Activated CD8-positive, alpha-beta memory T cell treated with anti-CD3 and anti-CD28 coated beads for 4 hours (primary cell): ENCODE measurements at regions not wholly inside any gene's neighbourhood (a gene's known extent, or its start where the extent isn't known, plus 50 kb on each side); places are given as distances from the start of the nearest gene placed in this dataset.

Experiments
- DNase-seq, 2 donors: peaks; one replicate each; pipeline ENCODE4 v3.0.0-alpha.2; 2020; ENCODE audit warnings: low read depth in 2 of 2

DNA sequence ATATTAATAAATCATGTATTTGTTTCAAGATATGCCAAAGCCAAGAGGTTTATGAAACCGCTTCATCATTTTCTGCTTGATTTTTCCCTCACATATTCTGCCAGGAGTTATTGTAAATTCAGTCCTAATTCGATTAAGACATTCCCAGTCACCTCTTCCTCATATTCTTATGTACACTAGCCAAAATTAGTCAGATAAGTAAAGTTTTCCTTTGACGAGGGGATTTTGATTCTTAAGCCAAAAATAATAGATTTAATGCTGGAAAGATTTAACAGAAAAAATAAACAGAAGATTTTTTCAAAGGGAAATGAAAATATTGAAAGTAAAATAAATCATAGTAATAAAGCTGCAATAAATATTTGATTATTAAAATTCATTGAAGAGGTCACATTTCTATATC is 51.0 kb upstream of the VEGFC start:
- no peak for DNase-seq

DNA sequence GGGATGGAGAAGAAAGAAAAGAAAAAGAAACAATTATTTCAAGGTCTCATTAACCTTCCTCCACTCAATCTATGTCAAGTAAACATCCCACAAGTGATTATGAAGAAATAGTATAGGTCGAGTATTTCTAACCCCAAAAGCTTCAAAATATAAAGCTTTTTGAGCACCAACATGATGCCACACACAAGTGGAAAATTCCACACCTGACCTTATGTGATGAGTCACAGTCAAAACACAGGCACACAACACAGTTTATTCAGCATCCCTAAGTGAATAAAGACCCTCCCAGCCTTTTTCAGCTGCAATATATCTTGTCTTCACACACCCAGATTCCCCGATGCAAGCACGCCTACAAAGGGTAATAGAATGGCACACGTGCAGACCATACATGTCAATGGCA is 51.7 kb upstream of the VEGFC start:
- DNase-seq = no peak

DNA sequence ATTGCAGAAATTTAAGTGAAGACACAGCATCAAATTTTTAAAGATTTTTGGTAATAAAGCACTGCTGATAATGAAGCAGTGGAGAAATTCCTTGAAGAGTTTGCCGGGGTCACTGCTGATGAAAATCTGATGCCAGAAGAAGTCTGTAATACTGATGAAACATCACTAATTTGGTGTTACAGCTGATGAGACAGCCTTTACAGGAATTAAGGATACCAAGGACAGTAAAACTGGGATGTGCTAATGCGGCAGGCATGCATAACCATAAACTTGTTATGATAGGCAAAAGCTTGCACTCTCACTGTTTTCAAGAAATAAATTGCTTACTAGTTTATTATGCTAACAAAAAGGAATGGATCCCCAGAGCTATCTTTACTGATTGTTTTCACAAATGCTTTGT is 52.9 kb upstream of the VEGFC start:
- no peak for DNase-seq

DNA sequence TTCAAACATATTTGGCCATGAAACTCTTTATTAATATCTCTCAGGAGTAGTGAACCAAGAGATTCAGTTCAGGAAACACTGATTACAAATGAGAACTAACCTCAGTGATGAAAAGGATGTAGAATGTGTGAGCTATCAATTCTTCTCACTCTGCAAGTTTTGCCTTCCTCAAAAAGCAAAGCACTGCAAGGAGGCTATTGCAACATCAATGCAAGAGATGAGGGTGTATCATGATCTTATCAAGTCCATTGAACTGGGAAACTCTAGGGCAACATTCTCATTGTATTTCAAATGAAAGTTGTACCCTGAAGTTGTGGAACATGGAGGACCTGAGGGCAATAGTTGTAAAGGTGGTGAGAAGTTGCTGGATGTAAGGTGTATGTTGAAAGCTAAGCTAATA is 56.4 kb upstream of the VEGFC start:
- no peak for DNase-seq

DNA sequence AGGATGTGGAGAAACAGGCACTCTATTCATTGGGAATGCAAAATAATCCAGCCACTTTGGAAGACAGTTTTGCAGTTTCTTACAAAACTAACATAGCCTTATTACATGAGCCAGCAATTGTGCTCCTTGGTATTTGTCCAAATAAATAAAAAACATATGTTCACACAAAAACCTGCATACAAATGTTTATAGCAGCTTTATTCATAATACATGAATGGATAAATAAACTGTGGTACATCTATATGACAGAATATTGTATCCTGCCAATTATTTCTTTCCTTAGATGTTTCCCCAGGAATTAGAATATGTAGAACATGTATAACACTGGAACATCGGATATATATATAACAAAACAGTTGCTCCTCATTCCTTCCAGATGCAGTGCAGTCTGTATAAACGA is 57.7 kb upstream of the VEGFC start:
- no peak for DNase-seq

DNA sequence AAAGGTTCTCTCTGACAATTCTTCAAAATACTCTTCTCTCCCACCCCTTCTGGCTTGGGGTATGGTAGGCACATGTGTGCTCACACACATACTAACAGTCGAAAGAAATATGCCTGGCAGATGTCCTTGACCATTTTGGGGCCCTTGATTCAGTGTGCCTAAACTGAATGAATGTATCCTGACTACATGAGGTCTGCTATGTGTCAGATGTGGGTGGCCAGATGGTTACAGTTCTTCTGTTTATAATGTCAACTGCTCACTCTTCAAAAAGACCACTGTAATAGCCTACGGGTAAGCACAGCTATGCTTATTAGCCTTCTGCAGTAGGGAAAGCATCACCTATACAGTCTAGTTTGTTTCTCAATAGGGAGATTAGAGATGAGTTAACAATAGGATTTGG is 63.7 kb upstream of the VEGFC start:
- DNase-seq = no peak

DNA sequence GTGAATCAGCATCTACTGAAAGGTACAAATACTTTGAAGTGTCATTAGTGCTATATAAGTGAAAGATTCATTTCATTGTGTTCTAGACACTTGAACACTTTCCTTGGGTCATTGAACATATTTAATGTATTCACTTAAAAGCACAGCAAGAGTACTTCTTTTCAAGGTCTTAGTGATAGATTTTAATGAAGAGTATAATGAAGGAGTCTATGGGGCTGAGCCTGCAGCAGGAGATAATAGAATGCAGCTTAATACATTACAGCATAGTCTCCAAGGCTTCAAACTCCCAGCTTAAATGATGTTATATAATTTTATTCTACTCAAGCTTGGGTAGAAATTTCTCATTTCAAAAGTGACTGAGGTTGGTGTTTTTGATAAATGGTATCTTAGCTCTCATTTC is 66.1 kb upstream of the VEGFC start:
- DNase-seq = no peak

DNA sequence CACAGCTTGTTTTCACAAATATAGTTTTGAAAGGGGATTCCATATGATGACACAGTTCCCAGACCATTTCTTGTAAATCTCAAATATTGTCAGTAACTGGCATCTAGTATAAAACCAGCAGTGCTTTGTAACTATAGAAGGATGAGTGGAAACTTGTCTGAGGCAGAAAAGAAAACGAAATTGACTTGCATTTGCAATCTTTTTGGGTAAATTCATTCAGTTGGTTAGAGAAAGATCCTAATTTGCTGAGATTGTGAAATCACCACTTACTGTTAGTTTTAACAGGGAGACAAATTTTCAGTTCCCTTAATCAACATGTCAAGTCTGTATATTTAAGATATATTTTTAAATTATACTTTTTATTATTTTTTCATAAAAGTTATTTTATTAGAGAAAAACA is 71.5 kb upstream of the VEGFC start:
- DNase-seq = no peak

DNA sequence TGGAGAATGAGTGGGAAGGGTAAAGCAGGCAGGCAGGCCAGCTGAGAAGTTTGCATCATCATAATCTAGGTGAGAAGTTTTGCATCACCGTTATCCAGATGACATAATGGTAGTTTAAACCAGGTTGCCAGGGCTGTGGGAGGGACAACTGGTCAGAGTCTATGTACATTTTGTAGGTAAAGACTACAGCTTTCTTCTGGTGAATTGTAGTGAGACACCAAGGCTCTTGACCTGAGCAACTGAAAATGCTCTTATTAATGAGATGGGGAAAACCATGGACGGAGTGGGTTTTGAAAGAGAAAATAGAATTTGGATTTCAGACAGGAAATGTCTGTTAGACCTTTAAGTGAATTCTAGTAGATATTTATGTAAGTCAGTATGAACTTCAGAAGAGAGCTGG is 76.0 kb upstream of the VEGFC start:
- DNase-seq = no peak

DNA sequence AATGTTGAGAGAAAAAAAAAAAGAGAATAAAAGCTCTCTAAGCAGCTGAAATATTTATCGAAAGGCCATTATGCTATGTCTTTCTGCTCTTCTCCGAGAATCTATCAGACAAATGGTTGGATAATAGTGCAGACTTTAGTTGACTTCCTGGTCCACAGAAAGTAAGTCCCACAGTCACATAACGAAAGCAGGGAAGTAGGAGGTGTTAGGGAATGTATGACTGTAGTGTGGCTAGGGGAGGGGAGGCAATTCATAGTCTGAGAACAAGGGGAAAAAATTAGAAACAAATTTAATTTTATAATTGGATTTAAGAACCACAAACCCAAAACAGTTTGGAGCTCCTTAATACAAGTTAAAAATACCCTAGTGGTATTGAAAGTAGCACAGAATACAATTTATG is 79.7 kb upstream of the VEGFC start:
- DNase-seq = no peak

DNA sequence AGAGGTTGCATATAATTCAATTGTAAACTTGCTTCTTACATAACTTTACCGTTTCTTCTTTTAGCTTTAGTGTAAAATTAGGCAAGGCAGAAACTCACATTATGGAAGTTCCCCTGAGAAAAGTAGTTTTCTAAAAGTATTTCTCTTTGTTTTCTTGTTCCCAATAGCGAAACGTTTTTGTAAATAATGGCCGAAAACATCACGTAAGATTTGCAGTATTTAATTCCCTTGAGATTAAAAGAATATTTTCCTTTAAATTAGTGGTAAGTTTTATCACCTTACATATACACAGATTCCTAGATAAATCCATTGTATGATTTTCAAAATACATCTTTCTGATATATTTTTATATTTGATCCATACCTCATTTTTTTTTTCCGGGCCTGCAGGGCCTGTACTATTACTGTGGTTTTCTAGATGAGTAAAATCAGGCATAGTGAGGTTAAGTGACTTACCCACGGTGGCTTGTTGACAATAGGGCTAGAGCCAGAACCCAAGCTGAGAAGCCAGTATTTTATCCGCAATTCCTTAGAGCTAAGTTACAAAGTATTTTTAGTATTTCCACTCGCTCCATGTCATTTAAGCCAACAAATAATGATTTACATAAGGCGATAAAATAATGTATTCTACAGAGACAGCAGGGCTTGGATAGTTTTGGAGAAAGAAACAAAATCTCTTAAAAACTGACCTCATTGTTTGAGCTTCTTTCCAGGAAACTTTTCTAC is 82.2 kb upstream of the VEGFC start:
- DNase-seq = no peak

DNA sequence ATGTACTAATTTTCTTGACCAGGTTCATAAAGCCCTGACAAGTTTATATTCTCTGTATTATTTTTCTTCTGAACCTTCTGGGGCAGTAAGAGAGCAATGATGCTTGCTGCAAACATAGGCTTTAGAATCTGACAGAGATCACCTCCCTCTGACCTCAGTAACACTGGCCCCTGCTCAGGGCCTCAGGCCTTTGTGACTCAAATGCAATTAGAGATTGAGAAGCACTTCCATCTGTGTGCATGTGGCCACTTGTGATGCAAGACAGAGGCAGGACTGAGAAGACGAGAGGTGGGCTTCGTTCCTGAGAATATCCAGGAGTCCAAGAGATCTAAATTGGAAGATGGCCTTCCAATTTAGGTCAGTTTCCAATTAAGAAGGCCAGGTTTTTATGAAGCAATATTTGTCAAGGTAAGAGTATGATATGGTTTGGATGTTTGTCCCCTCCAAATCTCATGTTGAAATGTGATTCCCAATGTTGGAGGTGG is 82.8 kb upstream of the VEGFC start:
- DNase-seq = no peak

DNA sequence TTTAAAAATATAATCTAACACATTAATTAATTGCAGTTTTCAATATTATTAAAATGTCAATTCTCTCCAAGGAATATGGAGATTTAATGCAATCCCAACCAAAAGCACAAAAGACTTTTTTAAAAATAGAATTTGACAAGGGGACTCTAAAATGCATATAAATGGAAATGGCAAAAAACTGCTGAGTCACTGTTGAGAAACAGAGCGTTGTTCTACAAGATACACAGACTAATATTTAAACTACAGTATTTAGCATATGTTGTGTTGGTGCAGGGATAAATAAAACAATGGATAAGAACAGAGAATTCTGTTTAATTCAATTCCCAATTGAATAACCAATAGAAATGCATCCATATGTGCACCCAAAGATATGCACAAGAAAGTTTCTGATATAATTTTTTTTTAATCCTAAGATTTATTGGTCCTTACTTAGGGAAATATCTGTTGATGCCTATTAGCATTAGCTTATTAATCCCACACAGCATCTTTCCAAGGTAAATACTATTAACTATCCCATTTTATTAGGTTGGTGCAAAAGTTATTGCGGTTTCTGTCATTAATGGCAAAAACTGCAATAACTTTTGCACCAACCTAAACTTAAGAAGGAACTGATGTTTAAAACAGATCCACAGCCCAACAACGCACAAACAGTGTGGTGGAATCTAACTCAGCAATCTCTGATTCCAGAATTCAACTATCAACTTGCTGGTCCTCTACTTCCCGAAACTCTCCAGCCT is 86.8 kb upstream of the VEGFC start:
- no peak for DNase-seq

DNA sequence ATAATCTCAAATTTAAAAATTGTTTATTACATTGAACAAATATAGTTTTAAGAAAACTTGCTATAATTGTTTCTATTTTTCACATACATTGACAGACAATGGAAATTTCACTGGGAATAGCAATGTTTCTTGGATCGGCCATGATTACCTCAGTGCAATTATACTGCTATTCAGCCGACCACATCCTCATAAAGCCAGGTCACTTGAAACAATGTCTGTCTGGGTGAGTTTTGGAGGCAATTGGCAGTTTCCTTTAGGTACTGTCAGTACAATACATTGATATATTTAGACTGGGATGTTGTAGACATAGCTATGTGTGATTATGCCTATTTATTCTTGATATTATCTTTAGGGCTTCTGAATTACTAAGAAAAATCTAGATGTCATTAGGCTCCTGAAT is 89.5 kb upstream of the VEGFC start:
- no peak for DNase-seq

DNA sequence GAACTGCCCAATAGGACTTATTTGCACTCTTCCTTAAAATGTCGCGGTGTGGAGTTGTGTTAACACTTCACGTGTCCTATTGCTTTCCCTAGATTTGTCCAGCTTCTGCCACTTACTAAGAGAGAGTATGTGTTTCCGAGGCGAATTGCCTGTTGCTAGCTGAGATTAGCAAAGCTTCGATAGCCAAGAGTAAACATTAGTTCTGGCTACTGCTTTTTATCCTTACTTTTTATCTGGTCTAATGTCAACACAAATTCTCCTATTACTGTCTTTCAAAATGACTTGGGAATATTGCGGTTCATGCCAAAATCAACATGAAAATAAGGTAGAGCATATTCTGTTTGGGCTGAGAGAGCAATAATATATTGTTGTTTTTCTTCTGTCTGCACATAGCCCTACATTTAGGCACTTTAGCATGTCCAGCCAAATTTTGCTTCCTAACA is 90.4 kb upstream of the VEGFC start:
- no peak for DNase-seq

DNA sequence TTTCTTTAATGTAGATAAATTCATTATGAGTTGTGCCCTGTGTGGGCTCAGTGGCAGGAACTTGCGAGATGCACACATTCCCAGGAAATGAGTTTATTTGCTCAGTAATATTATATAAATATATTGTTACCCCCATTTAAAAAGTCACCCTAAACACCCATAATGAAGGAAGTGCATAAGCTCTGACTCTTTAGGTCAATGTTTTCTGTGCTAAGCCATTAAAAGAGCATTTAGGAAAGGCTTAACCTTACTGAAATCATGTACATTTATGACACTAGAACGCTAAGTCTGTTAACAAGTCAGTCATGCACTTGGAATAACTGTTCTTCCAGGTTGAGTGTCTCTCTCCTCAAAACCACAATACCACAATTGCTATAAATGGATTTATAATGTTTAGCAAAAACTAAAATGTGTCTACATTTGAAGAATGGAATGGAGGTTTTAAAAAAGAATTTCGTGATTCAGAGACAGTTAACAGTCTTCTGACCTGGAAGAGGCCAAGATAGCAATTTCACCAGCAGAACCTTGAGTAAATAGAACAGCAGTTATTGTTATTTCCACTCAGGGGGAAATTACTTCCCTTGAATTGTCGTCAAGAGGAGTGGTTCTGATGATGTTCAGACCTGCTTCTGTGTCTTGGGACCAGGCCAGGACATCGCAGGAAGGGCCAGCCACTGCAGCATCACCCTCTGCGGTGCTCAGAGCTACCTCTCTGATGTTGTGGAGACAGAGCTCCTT is 91.1 kb upstream of the VEGFC start:
- no peak for DNase-seq

DNA sequence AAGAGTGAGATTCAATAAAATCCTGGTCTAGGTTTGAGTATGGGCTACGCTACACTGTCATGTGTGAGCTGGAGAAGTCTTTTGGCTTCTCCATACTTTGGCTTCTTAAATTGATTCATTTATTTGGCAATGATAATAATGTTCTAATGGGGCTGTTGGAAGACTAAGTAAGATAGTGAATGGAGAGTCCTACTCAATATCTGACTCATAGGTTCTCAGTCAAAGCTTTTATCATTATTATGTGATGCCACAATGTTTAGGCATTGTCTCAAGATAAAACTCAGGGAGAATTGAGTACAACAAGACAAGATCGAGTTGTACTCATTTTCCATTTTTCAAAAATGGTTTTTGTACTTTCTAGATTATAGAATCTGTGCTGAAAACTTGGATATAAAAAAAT is 92.5 kb upstream of the VEGFC start:
- DNase-seq = no peak

DNA sequence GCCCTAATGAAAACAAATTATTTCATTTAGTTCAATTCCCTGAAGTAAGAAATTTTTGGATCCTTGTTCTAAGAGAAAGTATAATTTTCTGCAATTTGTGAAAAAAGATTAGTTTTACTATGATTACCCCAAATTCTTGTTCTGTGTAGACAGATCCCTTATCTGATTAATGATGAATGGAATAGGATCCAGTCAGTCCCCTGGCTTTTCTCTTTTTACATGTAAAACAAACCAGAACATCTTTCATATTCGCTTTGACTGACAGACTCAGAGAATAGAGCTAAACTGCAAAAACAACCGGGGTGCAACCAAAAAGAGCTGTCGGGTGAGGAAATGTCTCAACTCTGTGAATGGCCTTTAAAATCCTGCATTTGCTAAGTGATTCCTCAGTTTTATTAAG is 93.4 kb upstream of the VEGFC start:
- no peak for DNase-seq

DNA sequence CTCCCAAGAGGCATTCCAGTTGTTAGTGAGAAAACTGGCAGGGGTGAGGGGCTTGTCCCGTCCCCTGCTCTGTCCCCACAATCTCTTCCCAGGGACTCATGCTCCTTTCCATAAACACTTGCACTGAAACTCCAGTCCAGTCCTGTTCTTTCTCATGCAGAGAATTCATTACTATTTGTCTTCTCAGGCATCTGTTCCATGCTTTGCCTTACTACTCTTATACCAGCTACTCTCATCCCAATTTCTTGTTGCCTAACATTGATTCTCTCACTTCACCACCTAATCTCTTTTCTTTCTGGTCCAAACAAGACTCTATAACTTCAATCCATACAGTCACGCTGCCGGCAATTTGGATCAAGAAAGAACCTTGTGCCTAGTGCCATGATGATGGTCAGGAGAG is 97.1 kb upstream of the VEGFC start:
- no peak for DNase-seq

DNA sequence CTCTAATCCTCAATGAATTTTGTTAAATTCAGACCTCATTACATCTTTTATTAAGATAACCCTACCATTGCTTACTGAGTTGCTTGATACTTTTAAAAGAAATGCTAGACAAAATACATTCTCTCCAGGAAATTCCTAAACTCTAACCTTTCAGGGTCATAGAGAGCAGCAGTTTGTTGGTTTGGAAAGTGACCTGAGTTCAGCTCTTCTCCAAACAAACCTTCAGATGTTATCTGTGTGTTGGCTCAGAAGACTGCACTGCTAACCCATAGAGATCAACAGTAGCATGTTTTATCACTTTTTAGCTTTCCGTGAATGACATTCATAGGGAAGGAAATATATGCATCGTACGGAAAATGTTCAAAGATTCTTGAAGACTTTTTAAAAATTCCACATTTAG is 101.8 kb upstream of the VEGFC start:
- DNase-seq = no peak

DNA sequence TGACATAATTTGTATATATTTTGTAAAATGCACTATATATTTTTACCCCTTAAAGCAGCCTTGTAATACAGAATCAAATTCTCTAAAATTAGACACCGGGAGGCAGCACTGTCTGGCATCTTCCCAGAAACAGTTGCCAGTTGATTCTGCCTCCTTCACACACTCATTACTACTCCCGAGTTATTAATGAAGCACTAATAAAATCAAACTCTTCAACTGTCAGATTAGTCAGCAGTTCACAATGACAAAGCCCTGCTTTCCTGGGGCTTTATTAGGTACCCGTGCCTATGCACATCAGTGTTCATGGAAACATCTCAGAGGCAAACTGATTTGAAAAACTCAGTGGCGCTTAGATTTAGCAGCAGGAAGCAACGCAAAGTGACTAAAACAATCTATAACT is 103.5 kb upstream of the VEGFC start:
- no peak for DNase-seq

DNA sequence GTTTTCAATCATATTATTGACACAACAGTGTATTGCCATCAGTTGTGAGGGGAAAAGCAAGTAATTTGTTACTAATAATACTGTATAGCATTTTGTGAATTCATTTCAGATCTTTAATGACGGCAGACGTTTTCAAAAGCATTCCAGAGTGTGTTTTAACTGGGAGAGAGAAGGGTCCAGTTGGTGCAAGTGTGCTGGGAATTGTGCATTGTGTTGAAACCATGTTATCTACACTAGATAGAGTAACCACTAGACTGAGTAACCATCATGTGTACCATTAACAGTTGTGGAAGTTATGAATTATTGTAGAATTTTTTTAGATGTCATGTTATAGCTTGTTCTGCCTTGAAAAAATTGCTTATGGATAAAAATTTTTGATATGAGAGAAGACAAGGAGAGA is 104.5 kb upstream of the VEGFC start:
- DNase-seq = no peak

DNA sequence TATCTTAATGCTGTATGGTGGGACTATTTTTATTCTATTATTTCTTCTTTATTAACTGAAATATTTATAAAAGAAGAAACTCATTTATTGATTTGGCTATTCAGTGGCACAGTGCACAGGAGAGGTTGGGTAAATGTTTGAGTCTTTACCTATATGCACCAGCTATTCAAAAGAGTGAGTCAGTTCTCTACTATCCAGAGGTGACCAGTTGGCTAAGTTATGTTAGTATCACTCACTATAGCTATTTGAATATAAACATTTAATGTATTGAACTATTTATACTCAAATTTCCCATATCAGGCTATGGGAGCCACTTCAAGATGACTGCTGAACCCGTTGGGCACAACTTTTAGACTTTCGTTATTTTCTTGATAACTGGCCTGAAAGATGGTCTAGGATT is 106.1 kb upstream of the VEGFC start:
- no peak for DNase-seq
